Heart left ventricle (tissue), 13 donors: ENCODE measurements at regions not wholly inside any gene's neighbourhood (a gene's known extent, or its start where the extent isn't known, plus 50 kb on each side); places are given as distances from the start of the nearest gene placed in this dataset.

Experiments
- POLR2A ChIP-seq, 2 donors: fragments of 450-650 bp; IDR thresholded peaks; one replicate each; pipeline ENCODE4 v1.6.1; 2017; ENCODE audit warnings: antibody characterized with exemption in 2 of 2, mild to moderate bottlenecking in 2 of 2, moderate library complexity in 2 of 2
- TF ChIP-seq, protein P1 (sequence below), 12 donors: fragments of 200-600 bp; sonication (generic) in 4 of 12; IDR thresholded peaks; one replicate each; pipeline versions ENCODE4 v1.5.0 to v1.8.0; 2018 to 2022; ENCODE audit warnings: antibody characterized with exemption in 12 of 12, mild to moderate bottlenecking in 5 of 12
- donor health status: ischemic (EF 13 %, LVEDD 7.1; RV severe dilation, severe dysfunction).
- donor health status: DM: no; HTN: yes; CAD: no.
- donor health status: DM: no; HTN: no; CAD: no.
- donor health status: ischemic (EF 25% LVEDD 6.9; RV normal size, moderate dysfunction).
- donor health status: ischemic (EF 25% LVEDD 5.7; RV mildly dilated, moderate dysfunction).
- donor health status: ischemic (EF 35%, LVEDD 5.7; RV mildly dilated, moderate dysfunction).
- donor health status: nonischemic (EF 11% LVEDD 7.7; RV severe dilation, severe dysfunction).
- donor health status: DM: yes; HTN: yes; CAD: no.
- donor health status: PGD.
- donor health status: ischemic (EF 29% LVEDD 5.4; RV normal size, mild dysfunction).
- donor health status: nonischemic (EF 23%, LVEDD 6.1; RV moderate dilation, normal function).

DNA sequence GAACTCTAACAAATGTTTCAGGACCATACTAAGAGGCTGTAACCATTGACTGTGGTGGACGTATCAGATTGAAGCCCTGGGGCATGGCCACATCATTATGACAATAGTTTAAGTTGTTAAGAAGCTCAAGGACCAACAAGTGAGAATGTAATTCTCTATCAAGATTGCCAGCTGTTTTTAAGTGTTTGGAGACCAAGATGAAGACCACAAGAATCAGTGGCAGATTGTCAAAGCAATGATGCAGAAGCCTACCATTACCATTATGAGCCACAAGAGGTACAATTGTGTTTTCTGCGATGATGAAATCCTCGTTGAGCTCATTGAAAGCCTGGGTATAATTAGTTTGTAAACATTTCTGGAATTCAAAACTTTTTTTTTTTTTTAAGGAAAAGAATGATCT, 261.1 kb upstream of the ZEB2 start:
- TF ChIP-seq, protein P1, sequence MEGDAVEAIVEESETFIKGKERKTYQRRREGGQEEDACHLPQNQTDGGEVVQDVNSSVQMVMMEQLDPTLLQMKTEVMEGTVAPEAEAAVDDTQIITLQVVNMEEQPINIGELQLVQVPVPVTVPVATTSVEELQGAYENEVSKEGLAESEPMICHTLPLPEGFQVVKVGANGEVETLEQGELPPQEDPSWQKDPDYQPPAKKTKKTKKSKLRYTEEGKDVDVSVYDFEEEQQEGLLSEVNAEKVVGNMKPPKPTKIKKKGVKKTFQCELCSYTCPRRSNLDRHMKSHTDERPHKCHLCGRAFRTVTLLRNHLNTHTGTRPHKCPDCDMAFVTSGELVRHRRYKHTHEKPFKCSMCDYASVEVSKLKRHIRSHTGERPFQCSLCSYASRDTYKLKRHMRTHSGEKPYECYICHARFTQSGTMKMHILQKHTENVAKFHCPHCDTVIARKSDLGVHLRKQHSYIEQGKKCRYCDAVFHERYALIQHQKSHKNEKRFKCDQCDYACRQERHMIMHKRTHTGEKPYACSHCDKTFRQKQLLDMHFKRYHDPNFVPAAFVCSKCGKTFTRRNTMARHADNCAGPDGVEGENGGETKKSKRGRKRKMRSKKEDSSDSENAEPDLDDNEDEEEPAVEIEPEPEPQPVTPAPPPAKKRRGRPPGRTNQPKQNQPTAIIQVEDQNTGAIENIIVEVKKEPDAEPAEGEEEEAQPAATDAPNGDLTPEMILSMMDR (IDR thresholded peaks at IDR 0.05), result no peak
- no peak for TF ChIP-seq POLR2A (IDR thresholded peaks at IDR 0.05)
